ENCODE measurements at regions not wholly inside any gene's neighbourhood (a gene's known extent, or its start where the extent isn't known, plus 50 kb on each side); places are given as distances from the start of the nearest gene placed in this dataset.

GRCh38 chr5:98060148-98060547, 713.3 kb upstream of the RGMB start:
- H3K9me3 Mint-ChIP-seq = no peaks in the 10 kb centered on the region
- H3K27ac Mint-ChIP-seq = no peak overlapping the region
- no peaks in the 10 kb centered on the region; the same call in 1 of the 2 replicates for H3K36me3 Mint-ChIP-seq (ENCODE audit: low read depth)
- TF ChIP-seq, protein P1, sequence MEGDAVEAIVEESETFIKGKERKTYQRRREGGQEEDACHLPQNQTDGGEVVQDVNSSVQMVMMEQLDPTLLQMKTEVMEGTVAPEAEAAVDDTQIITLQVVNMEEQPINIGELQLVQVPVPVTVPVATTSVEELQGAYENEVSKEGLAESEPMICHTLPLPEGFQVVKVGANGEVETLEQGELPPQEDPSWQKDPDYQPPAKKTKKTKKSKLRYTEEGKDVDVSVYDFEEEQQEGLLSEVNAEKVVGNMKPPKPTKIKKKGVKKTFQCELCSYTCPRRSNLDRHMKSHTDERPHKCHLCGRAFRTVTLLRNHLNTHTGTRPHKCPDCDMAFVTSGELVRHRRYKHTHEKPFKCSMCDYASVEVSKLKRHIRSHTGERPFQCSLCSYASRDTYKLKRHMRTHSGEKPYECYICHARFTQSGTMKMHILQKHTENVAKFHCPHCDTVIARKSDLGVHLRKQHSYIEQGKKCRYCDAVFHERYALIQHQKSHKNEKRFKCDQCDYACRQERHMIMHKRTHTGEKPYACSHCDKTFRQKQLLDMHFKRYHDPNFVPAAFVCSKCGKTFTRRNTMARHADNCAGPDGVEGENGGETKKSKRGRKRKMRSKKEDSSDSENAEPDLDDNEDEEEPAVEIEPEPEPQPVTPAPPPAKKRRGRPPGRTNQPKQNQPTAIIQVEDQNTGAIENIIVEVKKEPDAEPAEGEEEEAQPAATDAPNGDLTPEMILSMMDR (IDR thresholded peaks at IDR 0.05) = no peak
- no peaks in the 10 kb centered on the region for H3K27me3 Mint-ChIP-seq (ENCODE audit: insufficient read depth)
- H3K4me1 Mint-ChIP-seq (ENCODE audit: low read depth) = peaks cover 5% of the 10 kb centered on the region
- DNase-seq = no peak
- no peak overlapping the region for H3K4me3 Mint-ChIP-seq

DNA sequence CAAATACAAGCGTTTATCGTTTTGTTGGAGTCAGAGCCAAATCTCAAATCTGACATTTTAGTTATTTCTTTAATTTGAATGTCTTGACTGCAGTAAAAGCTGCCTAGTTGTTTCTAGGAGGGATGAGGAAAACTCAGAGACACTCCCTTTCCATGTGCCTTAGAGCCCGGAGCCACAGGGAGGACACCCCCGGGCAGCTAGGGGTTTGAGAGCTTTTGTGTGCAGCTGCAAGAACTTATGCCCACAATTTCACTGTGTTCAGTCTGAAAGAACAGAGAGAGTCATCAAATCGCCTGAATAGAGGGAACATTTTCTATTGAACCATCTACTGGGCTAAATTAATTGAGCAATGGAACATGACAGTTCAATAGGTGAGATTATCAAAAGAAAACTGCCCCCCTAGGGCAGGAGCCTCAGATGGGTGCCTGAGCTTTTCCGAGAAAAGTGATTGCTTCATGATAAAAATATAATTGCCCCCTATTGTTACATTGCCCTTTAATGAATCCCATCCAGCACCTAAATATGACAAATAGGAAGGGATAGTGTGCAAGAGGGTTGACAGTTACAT, 709.3 kb upstream of the RGMB start:
- DNase-seq = no peak
- TF ChIP-seq, protein P1 (IDR thresholded peaks at IDR 0.05) = no peak
- peaks cover 11% of the 10 kb centered on the region for H3K4me1 Mint-ChIP-seq (ENCODE audit: low read depth)
- no peak overlapping the region for H3K4me3 Mint-ChIP-seq
- H3K27ac Mint-ChIP-seq = no peak overlapping the region
- H3K36me3 Mint-ChIP-seq (ENCODE audit: low read depth) = no peaks in the 10 kb centered on the region
- H3K27me3 Mint-ChIP-seq (ENCODE audit: insufficient read depth) = no peaks in the 10 kb centered on the region
- no peaks in the 10 kb centered on the region for H3K9me3 Mint-ChIP-seq

DNA sequence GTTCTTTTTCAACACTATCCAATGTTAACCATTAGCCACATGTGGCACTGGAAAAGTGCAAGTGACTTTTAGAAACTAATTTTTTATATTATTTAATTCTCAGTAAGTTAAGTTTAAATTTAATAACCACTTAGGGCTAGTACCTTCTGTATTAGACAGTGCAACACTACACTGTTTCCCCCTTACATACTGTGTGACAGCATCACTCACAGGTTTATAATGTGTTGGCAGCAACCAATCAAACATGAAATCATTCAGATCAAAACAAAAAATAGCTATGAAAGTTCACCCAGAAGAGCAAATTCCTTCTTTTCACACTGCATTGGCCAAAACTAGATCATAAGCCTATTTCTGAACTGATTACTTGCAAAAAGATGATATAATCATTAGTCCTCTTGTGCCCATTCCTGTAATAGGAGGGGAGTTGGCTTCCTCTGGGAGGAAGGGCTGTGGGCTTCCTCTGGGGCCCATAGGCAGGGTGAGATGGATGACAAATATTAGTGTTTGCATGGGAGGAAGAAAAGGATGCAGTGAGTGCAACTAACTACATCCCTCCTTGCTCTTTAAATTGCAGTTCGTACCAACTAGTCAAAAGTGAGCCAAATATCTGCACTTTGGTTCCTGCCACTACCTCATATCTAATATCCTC, 708.1 kb upstream of the RGMB start:
- peak overlapping the region; percentile 57 for H3K27ac Mint-ChIP-seq
- TF ChIP-seq, protein P1 (IDR thresholded peaks at IDR 0.05) = no peak
- no peaks in the 10 kb centered on the region for H3K36me3 Mint-ChIP-seq (ENCODE audit: low read depth)
- peak overlapping the region; percentile 46; the same call in 1 of the 2 replicates for H3K4me3 Mint-ChIP-seq
- peaks cover 11% of the 10 kb centered on the region for H3K4me1 Mint-ChIP-seq (ENCODE audit: low read depth)
- H3K9me3 Mint-ChIP-seq = no peaks in the 10 kb centered on the region
- H3K27me3 Mint-ChIP-seq (ENCODE audit: insufficient read depth) = no peaks in the 10 kb centered on the region
- DNase-seq = peak; percentile 2

GRCh38 chr5:98066910-98067309, 706.6 kb upstream of the RGMB start:
- no peaks in the 10 kb centered on the region for H3K36me3 Mint-ChIP-seq (ENCODE audit: low read depth)
- H3K9me3 Mint-ChIP-seq = no peaks in the 10 kb centered on the region
- TF ChIP-seq, protein P1 (IDR thresholded peaks at IDR 0.05) = no peak
- H3K4me1 Mint-ChIP-seq (ENCODE audit: low read depth) = peaks cover 11% of the 10 kb centered on the region
- no peaks in the 10 kb centered on the region for H3K27me3 Mint-ChIP-seq (ENCODE audit: insufficient read depth)
- no peak overlapping the region for H3K4me3 Mint-ChIP-seq
- no peak for DNase-seq
- no peak overlapping the region for H3K27ac Mint-ChIP-seq

DNA sequence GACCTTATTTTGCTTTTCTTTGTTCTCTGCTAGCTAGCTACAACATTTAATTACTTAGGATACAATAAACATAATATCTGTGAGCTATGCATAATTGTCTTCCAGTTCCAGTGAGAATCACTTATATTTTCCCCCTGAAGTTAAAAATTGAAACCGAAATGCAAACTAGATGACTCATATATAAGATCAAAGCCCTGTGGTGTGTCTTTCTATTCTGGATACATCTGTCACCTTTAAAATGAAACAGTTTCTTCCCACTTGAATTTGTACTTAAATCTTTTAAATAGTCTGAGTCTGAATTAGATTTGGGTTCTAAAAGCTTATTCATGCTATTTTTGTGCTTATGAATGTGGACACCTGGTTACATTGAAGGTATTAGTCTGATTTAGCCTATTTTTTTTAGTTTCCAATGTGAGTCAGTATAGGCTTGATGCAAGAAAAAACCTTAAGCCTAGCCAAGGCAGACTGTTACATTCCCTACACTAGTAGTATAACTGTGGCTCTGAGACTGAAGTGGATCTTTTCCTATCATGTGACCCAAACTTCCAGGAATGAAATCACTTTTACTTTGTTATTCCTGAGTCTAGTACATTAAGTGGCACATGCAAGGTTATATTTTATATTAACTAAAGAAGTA, 703.5 kb upstream of the RGMB start:
- Mint-ChIP-seq H3K4me1 (ENCODE audit: low read depth) (peaks cover 7% of the 10 kb centered on the region), H3K27me3 (ENCODE audit: insufficient read depth) (no peaks in the 10 kb centered on the region), H3K9me3 (no peaks in the 10 kb centered on the region), H3K4me3 (no peak overlapping the region), H3K27ac (no peak overlapping the region), H3K36me3 (ENCODE audit: low read depth) (no peaks in the 10 kb centered on the region)
- TF ChIP-seq, protein P1 (IDR thresholded peaks at IDR 0.05) = no peak
- DNase-seq = no peak

All from HFFc6 (cell line).